GM21526 (cell line): ENCODE measurements at regions not wholly inside any gene's neighbourhood (a gene's known extent, or its start where the extent isn't known, plus 50 kb on each side); places are given as distances from the start of the nearest gene placed in this dataset.
"Not testable (repeated sequence)": the region's sequence is repeated elsewhere in the genome, so short reads cannot be mapped to it uniquely, and the experiment has no call there.

ENCODE experiments used
- ATAC-seq: cut with Tn5 transposase; IDR thresholded peaks from one replicate; pipeline ENCODE4 v1.9.1; 2021; ENCODE audit warnings: moderate library complexity; ENCODE audit not compliant: unreplicated experiment, low FRiP score

- no peak for ATAC-seq
These were observed 143.9 kb downstream of the MRPS6 start for GRCh38 chr21:34217263-34217662.

- ATAC-seq, result no peak
These were observed 144.3 kb upstream of the KCNE2 start for GRCh38 chr21:34219334-34220060.

- no peak for ATAC-seq
These were observed 143.1 kb upstream of the KCNE2 start for GRCh38 chr21:34220556-34221195.

- no peak for ATAC-seq
These were observed 142.3 kb upstream of the KCNE2 start for GRCh38 chr21:34221331-34222030.

- ATAC-seq, result no peak
These were observed 141.8 kb upstream of the KCNE2 start for GRCh38 chr21:34222031-34222335.

- ATAC-seq, result no peak
These were observed 140.4 kb upstream of the KCNE2 start for GRCh38 chr21:34223376-34223775.

GRCh38 chr21:34227386-34227852 is 136.4 kb upstream of the KCNE2 start:
- no peak for ATAC-seq

- no peak for ATAC-seq
These were observed 135.0 kb upstream of the KCNE2 start for GRCh38 chr21:34228792-34229191.

GRCh38 chr21:34229353-34229752 is 134.5 kb upstream of the KCNE2 start:
- ATAC-seq, result no peak

- not testable (repeated sequence) for ATAC-seq
These were observed 130.1 kb upstream of the KCNE2 start for GRCh38 chr21:34233741-34234140.

- no peak for ATAC-seq
These were observed 128.3 kb upstream of the KCNE2 start for GRCh38 chr21:34235514-34235913.

GRCh38 chr21:34242973-34243372 is 120.8 kb upstream of the KCNE2 start:
- ATAC-seq, result no peak

- ATAC-seq, result no peak
These were observed 120.2 kb upstream of the KCNE2 start for GRCh38 chr21:34243562-34243961.

GRCh38 chr21:34252751-34253150 is 111.1 kb upstream of the KCNE2 start:
- no peak for ATAC-seq

GRCh38 chr21:34255073-34255472 is 108.7 kb upstream of the KCNE2 start:
- no peak for ATAC-seq

GRCh38 chr21:34260277-34261008 is 103.4 kb upstream of the KCNE2 start:
- no peak for ATAC-seq

- no peak for ATAC-seq
These were observed 101.9 kb upstream of the KCNE2 start for GRCh38 chr21:34261841-34262468.

GRCh38 chr21:34262469-34262845 is 101.3 kb upstream of the KCNE2 start:
- ATAC-seq, result no peak

- ATAC-seq, result no peak
These were observed 100.2 kb upstream of the KCNE2 start for GRCh38 chr21:34263629-34264028.

GRCh38 chr21:34266351-34266750 is 97.5 kb upstream of the KCNE2 start:
- ATAC-seq, result no peak

GRCh38 chr21:34268493-34268892 is 95.3 kb upstream of the KCNE2 start:
- no peak for ATAC-seq
